ENCODE measurements at regions not wholly inside any gene's neighbourhood (a gene's known extent, or its start where the extent isn't known, plus 50 kb on each side); places are given as distances from the start of the nearest gene placed in this dataset.

- no peak overlapping the region for H2BK20ac ChIP-seq (ENCODE audit: low read depth, low read length, poor library complexity, severe bottlenecking)
- no CpG with 5 or more reads among the region's 2 CpGs for WGBS (ENCODE audit: extremely low coverage, insufficient read length, low lambda C conversion rate)
- no peak overlapping the region for H3K56ac ChIP-seq (ENCODE audit: insufficient read length, low read depth, low read length)
- no peak overlapping the region for H2BK120ac ChIP-seq (ENCODE audit: low read depth, low read length, poor library complexity, severe bottlenecking)
- H3K4ac ChIP-seq (ENCODE audit: low read depth, low read length): no peak overlapping the region
- DNase-seq: no peak
- H3K18ac ChIP-seq (ENCODE audit: insufficient read length, low read depth, low read length): no peak overlapping the region
- no peaks in the 10 kb centered on the region for H4K20me1 ChIP-seq (ENCODE audit: control insufficient read depth, insufficient read depth, insufficient read length)
- peaks cover 24 to 26% of the 10 kb centered on the region in 2 experiments for H3K4me1 Mint-ChIP-seq
- no peak overlapping the region for H3K27ac ChIP-seq (ENCODE audit: insufficient read length, low read depth, low read length)
- no peak overlapping the region for H2AFZ ChIP-seq (ENCODE audit: low read length)
- H2BK12ac ChIP-seq (ENCODE audit: insufficient read length, low read depth, low read length): no peak overlapping the region
- no peak overlapping the region; a peak in 1 of 7 replicates for H3K27ac Mint-ChIP-seq
- no peak overlapping the region for H2BK15ac ChIP-seq (ENCODE audit: low read depth, low read length)
- no peaks in the 10 kb centered on the region for H3K79me1 ChIP-seq (ENCODE audit: insufficient read depth, low read depth, low read length, poor library complexity, severe bottlenecking)
- no peak overlapping the region for H3K23ac ChIP-seq (ENCODE audit: insufficient read length, low read depth, low read length)
- H4K8ac ChIP-seq (replicated peaks; ENCODE audit: insufficient read length, low read depth, low read length): no peak overlapping the region
- H3K9me3 ChIP-seq (ENCODE audit: control insufficient read depth, low read depth, low read length): no peaks in the 10 kb centered on the region
- H3K9me3 Mint-ChIP-seq: no peaks in the 10 kb centered on the region
- H3K27me3 Mint-ChIP-seq (ENCODE audit: low read depth): no peaks in the 10 kb centered on the region
- no peaks in the 10 kb centered on the region for H3K36me3 Mint-ChIP-seq (ENCODE audit: insufficient read depth in 1 of 3, low read depth in 3 of 3)
- peaks cover 4% of the 10 kb centered on the region for H3K4me1 ChIP-seq (ENCODE audit: insufficient read depth, low read length)
- H3K27me3 ChIP-seq (ENCODE audit: insufficient read depth, low read length): no peaks in the 10 kb centered on the region
- H2AK5ac ChIP-seq (ENCODE audit: insufficient read length, low read length): no peak overlapping the region
- no peak overlapping the region for H3K4me3 Mint-ChIP-seq
- TF ChIP-seq CTCF (conservative IDR thresholded peaks at IDR 0.05): no peak
- H4K91ac ChIP-seq (ENCODE audit: insufficient read length, low read depth, low read length): no peak overlapping the region
- no peak overlapping the region for H3T11ph ChIP-seq (ENCODE audit: low read length)
- H3K4me2 ChIP-seq (ENCODE audit: insufficient read depth, insufficient read length, low read length): no peak overlapping the region
- no peaks in the 10 kb centered on the region for H3K79me2 ChIP-seq (ENCODE audit: insufficient read depth, low read length)
- H4K5ac ChIP-seq (ENCODE audit: insufficient read length, low read depth, low read length): no peak overlapping the region
- no peak overlapping the region for H3K14ac ChIP-seq (ENCODE audit: insufficient read depth, low read length)
- no peaks in the 10 kb centered on the region for H3K23me2 ChIP-seq (ENCODE audit: insufficient read length, low read depth, low read length, poor library complexity, severe bottlenecking)
- no peak overlapping the region for H3K9ac ChIP-seq (ENCODE audit: extremely low read depth, insufficient read length, low read length)
- no peak overlapping the region for H2BK5ac ChIP-seq (ENCODE audit: insufficient read length, low read length)
Measured at GRCh38 chr1:56185493-56185892, 393.9 kb downstream of the PLPP3 start.

All from H9 (cell line).